Sigmoid colon (tissue), 6 donors: ENCODE measurements at regions not wholly inside any gene's neighbourhood (a gene's known extent, or its start where the extent isn't known, plus 50 kb on each side); places are given as distances from the start of the nearest gene placed in this dataset.
A peak's percentile ranks its signal among the peaks of the same experiment; 100 is the strongest.

Experiments used
- DNase-seq: peaks from one replicate; pipeline ENCODE4 v3.0.0-alpha.2; 2019
- H3K27ac ChIP-seq, 4 donors: fragments of 200-600 bp; sonication (generic); one replicate each; pipeline ENCODE4 v1.5.1; 2016 to 2019; ENCODE audit warnings: mild to moderate bottlenecking in 1 of 4
- H3K27me3 ChIP-seq, 3 donors: fragments of 200-600 bp; sonication (generic); one replicate each; pipeline ENCODE4 v1.5.1; 2019; ENCODE audit warnings: mild to moderate bottlenecking in 1 of 3
- H3K36me3 ChIP-seq, 4 donors: fragments of 200-600 bp; sonication (generic); one replicate each; pipeline ENCODE4 v1.5.1; 2016 to 2019
- H3K4me1 ChIP-seq, 4 donors: fragments of 200-600 bp; sonication (generic); one replicate each; pipeline ENCODE4 v1.5.1; 2017 to 2019
- H3K4me3 ChIP-seq, 4 donors: fragments of 200-600 bp; sonication (generic); one replicate each; pipeline ENCODE4 v1.5.1; 2017 to 2019; ENCODE audit warnings: mild to moderate bottlenecking in 2 of 4, moderate library complexity in 1 of 4
- H3K9me3 ChIP-seq, 4 donors: fragments of 200-600 bp in 3 of 4; sonication (generic) in 3 of 4; one replicate each; pipeline versions ENCODE4 v1.5.1 to v1.6.1; 2013 to 2019
- EP300 ChIP-seq, 4 donors: sonication (generic); formaldehyde crosslinking; IDR thresholded peaks; one replicate each; pipeline ENCODE4 v1.6.1; 2017; ENCODE audit warnings: antibody characterized with exemption in 4 of 4
- POLR2A ChIP-seq, 2 donors: fragments of 450-650 bp; IDR thresholded peaks; one replicate each; pipeline ENCODE4 v1.6.1; 2016; ENCODE audit warnings: antibody characterized with exemption in 2 of 2, mild to moderate bottlenecking in 2 of 2, moderate library complexity in 2 of 2
- POLR2AphosphoS5 ChIP-seq, 4 donors: sonication (generic); formaldehyde crosslinking; IDR thresholded peaks; one replicate each; pipeline ENCODE4 v1.6.1; 2017; ENCODE audit warnings: antibody characterized with exemption in 4 of 4
- WGBS, 2 donors: extraction: QIAGEN DNeasy Blood & Tissue Kit; methylation state at CpG; one replicate each; pipeline ENCODE4 v1.1.7; 2013; 5-methylcytosine and 5-hydroxymethylcytosine counted together
- intact Hi-C: fragments of 100-400 bp; cut with DNase I; formaldehyde crosslinking; loops from one replicate; pipeline ENCODE4 v1.15.1; 2023
- TF ChIP-seq, protein P1 (sequence below), 4 experiments: fragments of 450-650 bp in 3 of 4; fragments of 200-600 bp in 1 of 4; IDR thresholded peaks; one replicate each; pipeline ENCODE4 v1.5.1; 2016 to 2019; ENCODE audit warnings: antibody characterized with exemption in 4 of 4, mild to moderate bottlenecking in 3 of 4, moderate library complexity in 2 of 4
- donor health status: healthy with polysubstance abuse.
- donor health status: healthy.

DNA sequence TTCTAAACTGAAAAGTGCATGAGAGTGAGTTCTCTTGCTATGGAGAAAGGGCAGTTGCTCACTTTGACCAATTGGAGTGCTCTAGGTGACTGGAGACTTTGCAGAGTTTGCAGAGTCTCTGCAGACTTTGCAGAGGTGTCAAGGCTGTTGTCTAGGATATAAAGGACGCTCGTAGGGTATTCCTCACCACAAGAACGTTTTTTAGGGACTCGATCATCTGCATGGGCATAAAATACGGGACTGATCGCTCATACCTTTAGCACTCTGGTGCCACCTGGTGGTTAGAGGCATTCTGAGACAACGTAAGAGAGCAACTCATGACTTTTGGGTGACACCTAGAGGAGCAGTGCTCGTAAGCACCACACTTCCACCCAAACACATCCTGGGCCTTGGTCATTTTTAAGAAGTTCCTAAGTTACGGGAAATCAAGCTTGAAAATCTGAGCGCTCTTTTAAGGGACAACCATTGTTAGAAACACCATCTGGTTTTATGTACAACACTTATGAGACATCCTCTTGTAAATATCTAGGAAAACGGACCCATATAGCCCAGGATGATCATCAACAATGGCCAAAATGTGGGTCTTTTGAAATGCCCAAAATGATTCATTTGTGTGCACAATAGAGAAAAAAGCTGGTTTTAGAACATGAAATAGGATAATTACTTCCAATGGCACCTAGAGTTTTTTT, 51.6 kb upstream of the XCR1 start:
- DNase-seq, result peak; percentile 95
- H3K36me3 ChIP-seq, result no peaks in the 10 kb centered on the region
- no peak overlapping the region for H3K27ac ChIP-seq
- H3K4me3 ChIP-seq, result peak overlapping the region in 1 of 4 donors; percentile 26
- TF ChIP-seq POLR2A (IDR thresholded peaks at IDR 0.05), result no peak
- TF ChIP-seq POLR2AphosphoS5 (IDR thresholded peaks at IDR 0.05), result no peak
- TF ChIP-seq, protein P1, sequence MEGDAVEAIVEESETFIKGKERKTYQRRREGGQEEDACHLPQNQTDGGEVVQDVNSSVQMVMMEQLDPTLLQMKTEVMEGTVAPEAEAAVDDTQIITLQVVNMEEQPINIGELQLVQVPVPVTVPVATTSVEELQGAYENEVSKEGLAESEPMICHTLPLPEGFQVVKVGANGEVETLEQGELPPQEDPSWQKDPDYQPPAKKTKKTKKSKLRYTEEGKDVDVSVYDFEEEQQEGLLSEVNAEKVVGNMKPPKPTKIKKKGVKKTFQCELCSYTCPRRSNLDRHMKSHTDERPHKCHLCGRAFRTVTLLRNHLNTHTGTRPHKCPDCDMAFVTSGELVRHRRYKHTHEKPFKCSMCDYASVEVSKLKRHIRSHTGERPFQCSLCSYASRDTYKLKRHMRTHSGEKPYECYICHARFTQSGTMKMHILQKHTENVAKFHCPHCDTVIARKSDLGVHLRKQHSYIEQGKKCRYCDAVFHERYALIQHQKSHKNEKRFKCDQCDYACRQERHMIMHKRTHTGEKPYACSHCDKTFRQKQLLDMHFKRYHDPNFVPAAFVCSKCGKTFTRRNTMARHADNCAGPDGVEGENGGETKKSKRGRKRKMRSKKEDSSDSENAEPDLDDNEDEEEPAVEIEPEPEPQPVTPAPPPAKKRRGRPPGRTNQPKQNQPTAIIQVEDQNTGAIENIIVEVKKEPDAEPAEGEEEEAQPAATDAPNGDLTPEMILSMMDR (IDR thresholded peaks at IDR 0.05), result peak; percentile 94 to 99 (median 99)
- no peak for TF ChIP-seq EP300 (IDR thresholded peaks at IDR 0.05)
- no peaks in the 10 kb centered on the region for H3K27me3 ChIP-seq
- peaks cover 0 to 5% (median 0%) of the 10 kb centered on the region in 4 donors for H3K4me1 ChIP-seq
- 8 to 12% methylated on average over 11 of the region's 11 CpGs for WGBS, 2 donors
- H3K9me3 ChIP-seq, result no peaks in the 10 kb centered on the region
- intact Hi-C loops, result loop anchor here (1.0 to 5.0 kb wide), 4 partner anchors 82 to 318 kb away; partner anchors contain the start of genes FYCO1 and LZTFL1
